Keratinocyte (primary cell): ENCODE measurements at regions not wholly inside any gene's neighbourhood (a gene's known extent, or its start where the extent isn't known, plus 50 kb on each side); places are given as distances from the start of the nearest gene placed in this dataset.

Source experiments
- DNase-seq: peaks from one replicate; pipeline ENCODE4 v3.0.0-alpha.2; 2011; ENCODE audit warnings: low read depth, missing footprints, low spot score
- FAIRE-seq: peaks from 2 replicates; lab custom pipeline; 2011; peaks lifted over from hg19 to GRCh38; lab: Jason Lieb, UNC
- H2AFZ ChIP-seq: 2 replicates; pipeline ENCODE4 v1.6.0; 2012; ENCODE audit warnings: low read length, control low read depth, inconsistent platforms; ENCODE audit not compliant: control insufficient read depth
- H3K27ac ChIP-seq: 2 replicates; pipeline ENCODE4 v1.5.1; 2011; ENCODE audit warnings: low read length; ENCODE audit not compliant: control insufficient read depth, insufficient read depth
- H3K27me3 ChIP-seq: 3 replicates; pipeline ENCODE4 v1.6.0; 2011; ENCODE audit warnings: low read length; ENCODE audit not compliant: control insufficient read depth, insufficient read depth; ENCODE audit errors: extremely low read depth
- H3K36me3 ChIP-seq, 2 experiments: 2 replicates in 1 of 2; 3 replicates in 1 of 2; pipeline ENCODE4 v1.5.1; 2011; ENCODE audit warnings: low read length in 2 of 2, mild to moderate bottlenecking in 1 of 2; ENCODE audit not compliant: control insufficient read depth in 2 of 2, insufficient read depth in 2 of 2; ENCODE audit errors: extremely low read depth in 1 of 2
- H3K4me1 ChIP-seq: 3 replicates; pipeline ENCODE4 v1.5.1; 2011; ENCODE audit warnings: low read length; ENCODE audit not compliant: control insufficient read depth, insufficient read depth; ENCODE audit errors: extremely low read depth
- H3K4me2 ChIP-seq: 3 replicates; pipeline ENCODE4 v1.6.0; 2011; ENCODE audit warnings: low read depth, low read length; ENCODE audit not compliant: control insufficient read depth, insufficient read depth; ENCODE audit errors: extremely low read depth
- H3K4me3 ChIP-seq, 3 experiments: fragments of 200-600 bp in 1 of 3; sonication (generic) in 1 of 3; 2 replicates in 2 of 3; 3 replicates in 1 of 3; pipeline ENCODE4 v1.5.1; 2011 to 2016; ENCODE audit warnings: low read length in 3 of 3, mild to moderate bottlenecking in 3 of 3, control low read depth in 2 of 3, inconsistent platforms in 1 of 3, low read depth in 1 of 3, mixed read lengths in 1 of 3, mixed run types in 1 of 3, moderate library complexity in 1 of 3; ENCODE audit not compliant: control insufficient read depth in 2 of 3, insufficient read depth in 2 of 3; ENCODE audit errors: extremely low read depth in 1 of 3
- H3K79me2 ChIP-seq: 2 replicates; pipeline ENCODE4 v1.6.0; 2012; ENCODE audit warnings: low read length; ENCODE audit not compliant: control insufficient read depth, insufficient read depth
- H3K9ac ChIP-seq: 3 replicates; pipeline ENCODE4 v1.6.0; 2011; ENCODE audit warnings: low read length; ENCODE audit not compliant: control insufficient read depth, insufficient read depth; ENCODE audit errors: extremely low read depth
- H3K9me1 ChIP-seq: 3 replicates; pipeline ENCODE4 v1.6.0; 2011; ENCODE audit warnings: low read length; ENCODE audit not compliant: control insufficient read depth, insufficient read depth; ENCODE audit errors: extremely low read depth
- H3K9me3 ChIP-seq: 2 replicates; pipeline ENCODE4 v1.5.1; 2012; ENCODE audit warnings: low read depth, low read length; ENCODE audit not compliant: control insufficient read depth
- H4K20me1 ChIP-seq: 3 replicates; pipeline ENCODE4 v1.6.0; 2011; ENCODE audit warnings: low read length; ENCODE audit not compliant: control insufficient read depth, insufficient read depth; ENCODE audit errors: extremely low read depth
- EZH2 ChIP-seq: IDR thresholded peaks from one replicate; pipeline ENCODE4 v1.6.1; 2012; ENCODE audit warnings: inconsistent platforms, mild to moderate bottlenecking, low read length, moderate library complexity
- dilution Hi-C: fragments of 300-500 bp; cut with MboI; formaldehyde crosslinking; loops from one replicate; pipeline ENCODE4 v1.7.0; 2020; ENCODE audit warnings: low sequenced_read_pairs; ENCODE audit not compliant: extremely low pct_ligation_motif_present
- TF ChIP-seq, protein P1 (sequence below), 3 experiments: IDR thresholded peaks in 1 of 3; conservative IDR thresholded peaks in 1 of 3; optimal IDR thresholded peaks in 1 of 3; 2 replicates in 2 of 3; 3 replicates in 1 of 3; pipeline versions ENCODE3 to v1.5.1; 2011; ENCODE audit warnings: low read length in 3 of 3, mild to moderate bottlenecking in 3 of 3, moderate library complexity in 2 of 3, control low read depth in 1 of 3, inconsistent platforms in 1 of 3; ENCODE audit not compliant: insufficient read depth in 2 of 3; ENCODE audit errors: extremely low read depth in 1 of 3

DNA sequence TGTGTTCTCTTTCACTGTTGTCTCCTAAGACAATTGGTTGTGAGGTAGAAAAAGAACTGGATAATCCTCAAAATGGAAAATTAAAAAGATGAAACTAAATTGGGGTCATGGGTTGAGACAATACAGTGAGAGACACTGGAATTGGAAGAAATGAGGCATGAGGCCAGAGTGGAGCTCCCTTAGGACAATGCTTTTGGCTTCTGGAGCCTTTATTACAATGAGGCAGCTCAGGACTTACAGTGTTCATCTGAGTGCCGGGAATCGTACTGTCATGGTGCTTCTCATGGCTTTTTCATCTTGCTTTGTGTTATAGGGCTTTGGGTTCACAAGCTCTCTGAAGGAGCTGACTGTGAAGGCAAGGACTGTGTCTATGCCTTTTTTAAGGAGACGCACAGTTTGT lies 293.5 kb downstream of the SOX2 start:
- H3K9me3 ChIP-seq = no peaks in the 10 kb centered on the region
- H3K9me1 ChIP-seq = no peaks in the 10 kb centered on the region
- H3K4me2 ChIP-seq = no peak overlapping the region
- H3K79me2 ChIP-seq = no peaks in the 10 kb centered on the region
- DNase-seq (no peak), FAIRE-seq (no peak)
- dilution Hi-C loops = no loop called here
- H2AFZ ChIP-seq = no peak overlapping the region
- H3K4me3 ChIP-seq = no peak overlapping the region
- no peaks in the 10 kb centered on the region for H3K27me3 ChIP-seq
- TF ChIP-seq EZH2 = no peak
- TF ChIP-seq, protein P1, sequence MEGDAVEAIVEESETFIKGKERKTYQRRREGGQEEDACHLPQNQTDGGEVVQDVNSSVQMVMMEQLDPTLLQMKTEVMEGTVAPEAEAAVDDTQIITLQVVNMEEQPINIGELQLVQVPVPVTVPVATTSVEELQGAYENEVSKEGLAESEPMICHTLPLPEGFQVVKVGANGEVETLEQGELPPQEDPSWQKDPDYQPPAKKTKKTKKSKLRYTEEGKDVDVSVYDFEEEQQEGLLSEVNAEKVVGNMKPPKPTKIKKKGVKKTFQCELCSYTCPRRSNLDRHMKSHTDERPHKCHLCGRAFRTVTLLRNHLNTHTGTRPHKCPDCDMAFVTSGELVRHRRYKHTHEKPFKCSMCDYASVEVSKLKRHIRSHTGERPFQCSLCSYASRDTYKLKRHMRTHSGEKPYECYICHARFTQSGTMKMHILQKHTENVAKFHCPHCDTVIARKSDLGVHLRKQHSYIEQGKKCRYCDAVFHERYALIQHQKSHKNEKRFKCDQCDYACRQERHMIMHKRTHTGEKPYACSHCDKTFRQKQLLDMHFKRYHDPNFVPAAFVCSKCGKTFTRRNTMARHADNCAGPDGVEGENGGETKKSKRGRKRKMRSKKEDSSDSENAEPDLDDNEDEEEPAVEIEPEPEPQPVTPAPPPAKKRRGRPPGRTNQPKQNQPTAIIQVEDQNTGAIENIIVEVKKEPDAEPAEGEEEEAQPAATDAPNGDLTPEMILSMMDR (optimal IDR thresholded peaks at IDR 0.05 in 1 of 3, IDR thresholded peaks at IDR 0.05 in 1 of 3, conservative IDR thresholded peaks at IDR 0.05 in 1 of 3; ENCODE audit: extremely low read depth in 1 of 3, insufficient read depth in 2 of 3, low read length in 3 of 3) = no peak
- no peak overlapping the region for H3K27ac ChIP-seq
- no peaks in the 10 kb centered on the region for H4K20me1 ChIP-seq
- no peaks in the 10 kb centered on the region for H3K36me3 ChIP-seq
- no peak overlapping the region for H3K9ac ChIP-seq
- H3K4me1 ChIP-seq = no peaks in the 10 kb centered on the region

DNA sequence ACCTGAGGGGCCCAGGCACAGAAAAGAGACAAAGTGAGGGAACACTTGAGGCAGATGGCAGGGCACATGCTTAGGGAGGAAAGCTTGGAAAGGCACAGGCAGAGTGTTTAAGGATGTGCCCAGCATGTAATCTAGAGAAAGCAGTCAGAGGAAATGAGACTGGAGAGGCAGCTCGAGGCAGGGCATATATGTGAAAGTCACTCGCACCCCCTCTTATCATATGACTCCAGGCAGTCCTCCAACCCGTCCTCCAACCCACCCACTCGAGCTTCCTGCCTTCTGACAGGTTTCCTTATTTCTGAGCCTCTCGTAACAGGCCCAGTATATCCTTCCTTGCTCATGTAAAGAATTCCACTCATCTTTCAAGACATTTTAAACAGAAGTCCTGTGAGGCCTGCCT lies 294.0 kb downstream of the SOX2 start:
- H3K4me3 ChIP-seq = no peak overlapping the region
- H3K27me3 ChIP-seq = no peaks in the 10 kb centered on the region
- TF ChIP-seq, protein P1 (optimal IDR thresholded peaks at IDR 0.05 in 1 of 3, IDR thresholded peaks at IDR 0.05 in 1 of 3, conservative IDR thresholded peaks at IDR 0.05 in 1 of 3; ENCODE audit: extremely low read depth in 1 of 3, insufficient read depth in 2 of 3, low read length in 3 of 3) = no peak
- no peak for TF ChIP-seq EZH2
- dilution Hi-C loops = no loop called here
- no peak overlapping the region for H3K4me2 ChIP-seq
- no peaks in the 10 kb centered on the region for H4K20me1 ChIP-seq
- no peaks in the 10 kb centered on the region for H3K36me3 ChIP-seq
- no peaks in the 10 kb centered on the region for H3K9me3 ChIP-seq
- H3K9ac ChIP-seq = no peak overlapping the region
- no peak overlapping the region for H2AFZ ChIP-seq
- H3K27ac ChIP-seq = no peak overlapping the region
- no peaks in the 10 kb centered on the region for H3K9me1 ChIP-seq
- H3K79me2 ChIP-seq = no peaks in the 10 kb centered on the region
- DNase-seq = no peak
- no peak for FAIRE-seq
- H3K4me1 ChIP-seq = no peaks in the 10 kb centered on the region
